ENCODE measurements at regions not wholly inside any gene's neighbourhood (a gene's known extent, or its start where the extent isn't known, plus 50 kb on each side); places are given as distances from the start of the nearest gene placed in this dataset.

DNA sequence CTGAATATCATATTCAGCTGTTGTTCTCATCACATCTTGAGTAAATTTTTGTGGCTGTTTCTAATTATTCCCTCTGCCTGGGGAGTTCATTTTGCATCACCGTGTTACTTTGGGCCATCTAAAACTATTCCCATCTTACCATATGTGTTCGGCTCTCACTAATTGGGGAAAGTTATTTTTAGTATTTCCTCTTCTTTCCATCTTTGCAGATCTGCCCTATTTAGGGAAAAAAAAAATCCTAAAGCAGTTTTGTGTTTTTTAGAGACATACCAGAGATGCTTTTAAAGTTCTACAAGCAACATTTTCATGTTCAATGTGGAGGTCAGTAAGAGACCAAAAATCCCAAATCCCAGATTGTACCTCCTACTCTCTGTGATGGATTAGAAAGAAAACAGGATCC lies 111.3 kb upstream of the NDUFV2 start:
- TF ChIP-seq, protein P1, sequence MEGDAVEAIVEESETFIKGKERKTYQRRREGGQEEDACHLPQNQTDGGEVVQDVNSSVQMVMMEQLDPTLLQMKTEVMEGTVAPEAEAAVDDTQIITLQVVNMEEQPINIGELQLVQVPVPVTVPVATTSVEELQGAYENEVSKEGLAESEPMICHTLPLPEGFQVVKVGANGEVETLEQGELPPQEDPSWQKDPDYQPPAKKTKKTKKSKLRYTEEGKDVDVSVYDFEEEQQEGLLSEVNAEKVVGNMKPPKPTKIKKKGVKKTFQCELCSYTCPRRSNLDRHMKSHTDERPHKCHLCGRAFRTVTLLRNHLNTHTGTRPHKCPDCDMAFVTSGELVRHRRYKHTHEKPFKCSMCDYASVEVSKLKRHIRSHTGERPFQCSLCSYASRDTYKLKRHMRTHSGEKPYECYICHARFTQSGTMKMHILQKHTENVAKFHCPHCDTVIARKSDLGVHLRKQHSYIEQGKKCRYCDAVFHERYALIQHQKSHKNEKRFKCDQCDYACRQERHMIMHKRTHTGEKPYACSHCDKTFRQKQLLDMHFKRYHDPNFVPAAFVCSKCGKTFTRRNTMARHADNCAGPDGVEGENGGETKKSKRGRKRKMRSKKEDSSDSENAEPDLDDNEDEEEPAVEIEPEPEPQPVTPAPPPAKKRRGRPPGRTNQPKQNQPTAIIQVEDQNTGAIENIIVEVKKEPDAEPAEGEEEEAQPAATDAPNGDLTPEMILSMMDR (optimal IDR thresholded peaks at IDR 0.05 in 1 of 3, IDR thresholded peaks at IDR 0.05 in 1 of 3, conservative IDR thresholded peaks at IDR 0.05 in 1 of 3; ENCODE audit: extremely low read depth in 1 of 3, insufficient read depth in 2 of 3, low read length in 3 of 3): no peak
- TF ChIP-seq EZH2 (IDR thresholded peaks at IDR 0.05; ENCODE audit: low read length): no peak
